Activated CD4-positive, alpha-beta T cell treated with anti-CD3 and anti-CD28 coated beads, Interleukin-2, amount 50 U/mL, for 24 hours (primary cell): ENCODE measurements at regions not wholly inside any gene's neighbourhood (a gene's known extent, or its start where the extent isn't known, plus 50 kb on each side); places are given as distances from the start of the nearest gene placed in this dataset.
A peak's percentile ranks its signal among the peaks of the same experiment; 100 is the strongest.
"Not testable (repeated sequence)": the region's sequence is repeated elsewhere in the genome, so short reads cannot be mapped to it uniquely, and the experiment has no call there.

Experiments used
- DNase-seq, 2 donors: peaks; one replicate each; pipeline ENCODE4 v3.0.0-alpha.2; 2020; ENCODE audit warnings: low read depth in 1 of 2, low spot score in 1 of 2

- DNase-seq: no peak
Measured at GRCh38 chr4:143819029-143819428, 86.3 kb downstream of the GYPE start.

GRCh38 chr4:143817866-143818265 lies 87.5 kb downstream of the GYPE start:
- DNase-seq: not testable (repeated sequence)

- DNase-seq: not testable (repeated sequence)
Measured at GRCh38 chr4:143815375-143815774, 90.0 kb downstream of the GYPE start.

- not testable (repeated sequence) for DNase-seq
Measured at GRCh38 chr4:143813431-143814154, 91.8 kb downstream of the GYPE start.

GRCh38 chr4:143791693-143792092 lies 91.2 kb upstream of the FREM3 start:
- not testable (repeated sequence) for DNase-seq

GRCh38 chr4:143790425-143790824 lies 90.0 kb upstream of the FREM3 start:
- DNase-seq: not testable (repeated sequence)

GRCh38 chr4:143789618-143790017 lies 89.1 kb upstream of the FREM3 start:
- not testable (repeated sequence) for DNase-seq

- DNase-seq: no peak
Measured at GRCh38 chr4:143784567-143784966, 84.1 kb upstream of the FREM3 start.

GRCh38 chr4:143782521-143782920 lies 82.0 kb upstream of the FREM3 start:
- DNase-seq: no peak

- peak in 1 of 2 donors; percentile 44 for DNase-seq
Measured at GRCh38 chr4:143773998-143774895, 73.8 kb upstream of the FREM3 start.

GRCh38 chr4:143771269-143771668 lies 70.8 kb upstream of the FREM3 start:
- DNase-seq: no peak

- no peak for DNase-seq
Measured at GRCh38 chr4:143768007-143768591, 67.6 kb upstream of the FREM3 start.

- no peak for DNase-seq
Measured at GRCh38 chr4:143763587-143763986, 63.1 kb upstream of the FREM3 start.

GRCh38 chr4:143762511-143762910 lies 62.0 kb upstream of the FREM3 start:
- DNase-seq: no peak
